SH-SY5Y (cell line): ENCODE measurements at regions not wholly inside any gene's neighbourhood (a gene's known extent, or its start where the extent isn't known, plus 50 kb on each side); places are given as distances from the start of the nearest gene placed in this dataset.

Experiments
- GATA2 ChIP-seq: IDR thresholded peaks from 2 replicates; pipeline ENCODE4 v1.6.1; 2011; ENCODE audit warnings: mild to moderate bottlenecking, low read depth, low read length
- GATA3 ChIP-seq: IDR thresholded peaks from 2 replicates; pipeline ENCODE4 v1.6.1; 2011; ENCODE audit warnings: low read depth, mild to moderate bottlenecking, low read length, moderate library complexity

GRCh38 chr6:139508023-139508422 lies 133.6 kb upstream of the CITED2 start:
- TF ChIP-seq GATA2 (no peak), GATA3 (no peak)
